Ovary (tissue), 7 donors: ENCODE measurements at regions not wholly inside any gene's neighbourhood (a gene's known extent, or its start where the extent isn't known, plus 50 kb on each side); places are given as distances from the start of the nearest gene placed in this dataset.

Experiments
- DNase-seq, 5 donors: peaks; one replicate each; pipeline ENCODE4 v3.0.0-alpha.2; 2019 to 2020
- H3K27ac ChIP-seq, 2 donors: fragments of 200-600 bp; one replicate each; pipeline versions ENCODE4 v1.5.1 to v1.8.0; 2019 to 2022
- H3K27me3 ChIP-seq: fragments of 200-600 bp; one replicate; pipeline ENCODE4 v1.8.0; 2022
- H3K36me3 ChIP-seq: fragments of 200-600 bp; sonication (generic); one replicate; pipeline ENCODE4 v1.5.1; 2019
- H3K4me1 ChIP-seq: one replicate; pipeline ENCODE4 v1.8.1; 2013; ENCODE audit warnings: mild to moderate bottlenecking, moderate library complexity; ENCODE audit not compliant: insufficient read depth
- H3K4me3 ChIP-seq: fragments of 200-600 bp; sonication (generic); one replicate; pipeline ENCODE4 v1.5.1; 2017
- H3K9me3 ChIP-seq, 2 donors: fragments of 200-600 bp in 1 of 2; sonication (generic) in 1 of 2; one replicate each; pipeline versions ENCODE4 v1.5.1 to v1.8.1; 2013 to 2019; ENCODE audit warnings: mild to moderate bottlenecking in 1 of 2, moderate library complexity in 1 of 2
- CTCF ChIP-seq, 3 donors: fragments of 450-650 bp in 2 of 3; fragments of 200-600 bp in 1 of 3; IDR thresholded peaks; one replicate each; pipeline versions ENCODE4 v1.5.1 to v1.8.0; 2016 to 2022; ENCODE audit warnings: antibody characterized with exemption in 3 of 3, mild to moderate bottlenecking in 1 of 3
- EP300 ChIP-seq: sonication (generic); formaldehyde crosslinking; IDR thresholded peaks from one replicate; pipeline ENCODE4 v1.6.1; 2017; ENCODE audit warnings: antibody characterized with exemption
- POLR2A ChIP-seq: fragments of 450-650 bp; IDR thresholded peaks from one replicate; pipeline ENCODE4 v1.6.1; 2017; ENCODE audit warnings: antibody characterized with exemption, mild to moderate bottlenecking, moderate library complexity
- WGBS, 3 donors: extraction: QIAGEN DNeasy Blood & Tissue Kit in 1 of 3; methylation state at CpG; one replicate each; pipeline versions ENCODE4 v1.1.5 to v1.1.7; 2013 to 2017; 5-methylcytosine and 5-hydroxymethylcytosine counted together
- intact Hi-C, 4 donors: fragments of 100-400 bp; cut with DNase I; formaldehyde crosslinking; loops; one replicate each; pipeline versions ENCODE4 v1.11.0 to v1.15.1; 2022 to 2023
- donor health status: DM: no; HTN: no; CAD: no; lungs with moderate emphysema.
- donor health status: DM: no; HTN: no; CAD: no.
- donor health status: Bipolar disorder and iron deficiency.
- donor health status: DM: no; HTN: no; CAD: no.
- donor health status: DM: yes; HTN: yes; CAD: no.

GRCh38 chr3:145820170-145820569 is 340.8 kb downstream of the PLOD2 start:
- H3K36me3 ChIP-seq, result no peaks in the 10 kb centered on the region
- no peak overlapping the region for H3K27ac ChIP-seq
- intact Hi-C loops, result no loop called here
- H3K4me3 ChIP-seq, result no peak overlapping the region
- WGBS, 3 donors, result 78 to 84% (median 79%) methylated on average over 2 of the region's 2 CpGs
- DNase-seq, result no peak
- TF ChIP-seq EP300 (no peak), CTCF (IDR thresholded peaks at IDR 0.05) (no peak), POLR2A (no peak)
- no peaks in the 10 kb centered on the region for H3K27me3 ChIP-seq
- no peaks in the 10 kb centered on the region for H3K9me3 ChIP-seq
- H3K4me1 ChIP-seq, result no peaks in the 10 kb centered on the region

- intact Hi-C loops, result no loop called here
- TF ChIP-seq POLR2A, result no peak
- no peak for TF ChIP-seq CTCF (IDR thresholded peaks at IDR 0.05)
- TF ChIP-seq EP300, result no peak
- no peak overlapping the region for H3K27ac ChIP-seq
- H3K4me3 ChIP-seq, result no peak overlapping the region
- H3K9me3 ChIP-seq, result no peaks in the 10 kb centered on the region
- DNase-seq, result no peak
- H3K4me1 ChIP-seq, result no peaks in the 10 kb centered on the region
- WGBS, 3 donors, result 82 to 88% (median 85%) methylated on average over 2 of the region's 2 CpGs
- no peaks in the 10 kb centered on the region for H3K36me3 ChIP-seq
- H3K27me3 ChIP-seq, result no peaks in the 10 kb centered on the region
Measured at GRCh38 chr3:145842294-145842902, 318.6 kb downstream of the PLOD2 start.

DNA sequence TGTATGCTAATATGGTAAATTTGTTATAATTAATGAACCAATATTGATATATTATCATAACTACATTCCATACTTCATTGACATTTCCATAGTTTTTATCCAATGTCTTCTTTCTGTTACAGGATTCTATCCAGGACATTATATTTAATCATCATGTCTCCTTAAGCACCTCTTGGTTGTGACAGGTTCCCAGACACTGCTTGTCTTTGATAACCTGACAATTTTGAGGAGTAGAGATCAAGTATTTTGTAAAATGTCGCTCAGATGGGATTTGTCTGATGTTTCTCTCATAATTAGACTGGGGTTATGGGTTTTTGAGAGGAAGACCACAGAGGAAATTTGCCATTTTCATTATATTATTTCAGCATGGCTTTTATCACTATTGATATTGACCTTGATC is 317.4 kb downstream of the PLOD2 start:
- DNase-seq, result no peak
- intact Hi-C loops, result no loop called here
- no peak overlapping the region for H3K27ac ChIP-seq
- no peak overlapping the region for H3K4me3 ChIP-seq
- no peaks in the 10 kb centered on the region for H3K27me3 ChIP-seq
- H3K36me3 ChIP-seq, result no peaks in the 10 kb centered on the region
- 89 to 96% (median 93%) methylated on average over 1 of the region's 1 CpG for WGBS, 3 donors
- H3K4me1 ChIP-seq, result no peaks in the 10 kb centered on the region
- no peaks in the 10 kb centered on the region for H3K9me3 ChIP-seq
- no peak for TF ChIP-seq EP300
- TF ChIP-seq CTCF (IDR thresholded peaks at IDR 0.05), result no peak
- no peak for TF ChIP-seq POLR2A

GRCh38 chr3:145849115-145849514 is 311.9 kb downstream of the PLOD2 start:
- Histone ChIP-seq H3K4me1 (no peaks in the 10 kb centered on the region), H3K4me3 (no peak overlapping the region), H3K9me3 (no peaks in the 10 kb centered on the region), H3K27me3 (no peaks in the 10 kb centered on the region), H3K27ac (no peak overlapping the region), H3K36me3 (no peaks in the 10 kb centered on the region)
- WGBS, 3 donors, result 91 to 97% (median 93%) methylated on average over 1 of the region's 1 CpG
- intact Hi-C loops, result no loop called here
- DNase-seq, result no peak
- no peak for TF ChIP-seq CTCF (IDR thresholded peaks at IDR 0.05)
- no peak for TF ChIP-seq EP300
- TF ChIP-seq POLR2A, result no peak
